ENCODE measurements at regions not wholly inside any gene's neighbourhood (a gene's known extent, or its start where the extent isn't known, plus 50 kb on each side); places are given as distances from the start of the nearest gene placed in this dataset.
"Not testable (repeated sequence)": the region's sequence is repeated elsewhere in the genome, so short reads cannot be mapped to it uniquely, and the experiment has no call there.

GRCh38 chr2:234377761-234378391 lies 119.0 kb downstream of the ARL4C start:
- FAIRE-seq (no peak), DNase-seq (ENCODE audit: low spot score in 2 of 2) (no peak)

- DNase-seq (ENCODE audit: low spot score in 2 of 2) = no peak
- FAIRE-seq = no peak
Observed at GRCh38 chr2:234376229-234376628, 120.7 kb downstream of the ARL4C start.

DNA sequence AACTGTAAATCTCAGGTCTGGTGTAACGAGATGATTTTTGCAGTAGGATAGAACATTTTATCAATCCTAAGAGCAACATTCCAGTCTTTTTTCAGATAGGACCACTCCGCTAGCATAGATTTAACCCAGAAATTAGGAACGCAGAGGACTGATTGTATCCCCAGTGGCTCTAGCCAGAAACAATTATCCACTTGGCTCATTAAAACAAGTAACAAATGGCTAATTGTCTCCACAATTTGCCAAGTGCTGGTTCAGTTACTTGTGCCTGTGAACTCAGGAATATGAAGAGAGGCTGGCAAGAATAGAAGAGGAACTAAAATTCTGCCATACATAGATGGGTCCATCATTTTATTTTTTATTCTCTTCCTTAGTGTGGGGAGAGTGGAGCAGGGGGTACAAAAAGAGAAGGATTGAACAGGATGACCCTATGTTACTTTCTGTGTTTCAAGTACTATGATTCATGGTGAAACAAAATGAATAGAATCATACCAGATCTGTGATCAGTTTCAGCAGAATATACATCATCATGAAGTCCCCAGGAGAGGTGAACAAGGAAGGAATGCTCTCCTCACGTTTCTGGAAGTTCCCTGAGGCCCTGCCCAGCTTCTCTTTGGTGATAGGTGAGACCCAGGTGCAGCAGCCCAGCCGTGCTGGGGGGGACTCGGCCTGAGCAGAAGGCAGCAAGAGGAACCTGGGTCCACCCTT lies 121.6 kb downstream of the ARL4C start:
- no peak for FAIRE-seq
- no peak for DNase-seq (ENCODE audit: low spot score in 2 of 2)

- FAIRE-seq (no peak), DNase-seq (ENCODE audit: low spot score in 2 of 2) (no peak)
Observed at GRCh38 chr2:234374736-234375135, 122.1 kb downstream of the ARL4C start.

DNA sequence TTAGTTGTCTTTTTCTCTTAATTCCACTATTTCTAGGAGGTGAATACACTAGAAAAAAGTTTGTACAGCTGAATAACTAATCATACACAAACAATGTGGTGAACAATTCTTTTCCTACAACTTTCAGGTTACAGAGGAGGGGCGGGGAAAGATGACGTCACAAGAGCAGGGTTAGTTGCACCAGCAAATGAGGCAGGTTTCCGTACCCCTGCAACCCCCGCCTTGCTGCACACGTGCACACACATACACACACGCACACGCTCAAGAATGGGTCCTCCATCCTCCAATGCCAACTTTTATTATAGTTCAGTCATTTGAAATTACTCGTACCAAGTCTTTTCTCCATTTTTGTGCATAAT lies 122.8 kb downstream of the ARL4C start:
- DNase-seq (ENCODE audit: low spot score in 2 of 2) = no peak
- FAIRE-seq = no peak

DNA sequence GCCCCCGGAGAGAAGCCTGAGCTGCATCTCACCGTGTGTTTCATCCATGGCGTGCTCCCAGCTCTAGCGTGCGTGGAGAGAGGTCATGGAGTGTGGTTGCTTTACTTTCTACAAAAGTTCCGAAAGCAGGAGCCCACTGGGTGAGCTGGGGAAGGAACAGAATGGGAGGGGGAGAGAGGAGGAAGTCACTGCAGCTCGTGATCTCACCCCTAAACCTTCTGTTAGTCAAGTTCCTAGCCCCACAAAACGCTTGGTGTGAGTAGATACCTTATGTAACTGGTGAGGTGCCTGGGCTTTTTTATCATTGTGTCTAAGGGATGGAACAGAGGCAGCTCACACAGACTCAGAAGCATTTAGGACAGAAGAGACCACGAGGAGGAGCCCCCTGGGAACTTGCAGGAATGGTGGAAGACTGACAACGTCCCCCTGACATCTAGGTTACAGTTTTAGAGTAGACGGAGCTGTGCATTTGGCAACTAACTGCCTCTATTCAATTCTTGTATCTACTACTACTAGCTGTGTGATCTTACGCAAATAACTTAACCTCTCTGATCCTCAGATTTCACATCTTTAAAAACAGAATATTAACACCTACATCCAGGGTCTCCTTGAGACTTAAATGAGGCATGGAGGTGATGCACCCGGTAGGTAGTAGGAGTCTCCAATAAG lies 123.3 kb downstream of the ARL4C start:
- FAIRE-seq (no peak), DNase-seq (ENCODE audit: low spot score in 2 of 2) (no peak)

DNA sequence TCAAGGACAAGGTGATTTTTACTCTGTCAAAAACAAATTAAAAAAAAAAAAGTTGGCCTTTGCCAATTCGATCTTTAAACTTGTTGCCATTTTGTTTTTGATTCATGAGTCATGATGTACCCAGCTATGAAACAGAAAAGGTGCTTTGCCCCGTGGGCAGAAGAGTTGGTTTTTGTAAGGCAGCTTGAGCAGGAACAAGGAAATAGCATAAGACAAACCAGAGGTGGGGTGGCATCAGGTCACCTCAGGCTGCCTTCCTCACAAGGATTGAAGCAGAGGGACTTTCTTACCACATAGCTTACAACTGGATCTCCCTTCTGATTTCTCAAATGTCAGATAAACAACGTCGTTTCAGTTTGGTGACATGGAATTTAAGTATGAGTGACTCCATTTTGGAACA lies 123.8 kb downstream of the ARL4C start:
- DNase-seq (ENCODE audit: low spot score in 2 of 2) (no peak), FAIRE-seq (no peak)

- FAIRE-seq = no peak
- no peak for DNase-seq (ENCODE audit: low spot score in 2 of 2)
Observed at GRCh38 chr2:234372506-234372905, 124.4 kb downstream of the ARL4C start.

GRCh38 chr2:234368861-234369261 lies 128.0 kb downstream of the ARL4C start:
- FAIRE-seq (no peak), DNase-seq (ENCODE audit: low spot score in 2 of 2) (no peak)

- no peak for DNase-seq (ENCODE audit: low spot score in 2 of 2)
- no peak for FAIRE-seq
Observed at GRCh38 chr2:234366891-234367290, 130.0 kb downstream of the ARL4C start.

DNA sequence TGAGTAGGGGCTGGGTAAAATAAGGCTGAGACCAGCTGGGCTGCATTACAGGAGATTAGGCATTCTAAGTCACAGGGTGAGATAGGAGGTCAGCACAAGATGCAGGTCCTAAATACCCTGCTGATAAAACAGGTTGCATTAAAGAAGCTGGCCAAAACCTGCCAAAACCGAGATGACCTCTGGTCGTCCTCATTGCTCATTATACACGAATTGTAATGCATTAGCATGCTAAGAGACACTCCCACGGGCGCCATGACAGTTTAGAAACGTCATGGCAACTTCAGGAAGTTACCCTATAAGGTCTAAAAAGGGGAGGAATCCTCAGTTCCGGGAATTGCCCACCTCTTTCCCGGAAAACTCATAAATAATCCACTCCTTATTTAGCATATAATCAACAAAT lies 132.2 kb downstream of the ARL4C start:
- FAIRE-seq (no peak), DNase-seq (ENCODE audit: low spot score in 2 of 2) (no peak)

DNA sequence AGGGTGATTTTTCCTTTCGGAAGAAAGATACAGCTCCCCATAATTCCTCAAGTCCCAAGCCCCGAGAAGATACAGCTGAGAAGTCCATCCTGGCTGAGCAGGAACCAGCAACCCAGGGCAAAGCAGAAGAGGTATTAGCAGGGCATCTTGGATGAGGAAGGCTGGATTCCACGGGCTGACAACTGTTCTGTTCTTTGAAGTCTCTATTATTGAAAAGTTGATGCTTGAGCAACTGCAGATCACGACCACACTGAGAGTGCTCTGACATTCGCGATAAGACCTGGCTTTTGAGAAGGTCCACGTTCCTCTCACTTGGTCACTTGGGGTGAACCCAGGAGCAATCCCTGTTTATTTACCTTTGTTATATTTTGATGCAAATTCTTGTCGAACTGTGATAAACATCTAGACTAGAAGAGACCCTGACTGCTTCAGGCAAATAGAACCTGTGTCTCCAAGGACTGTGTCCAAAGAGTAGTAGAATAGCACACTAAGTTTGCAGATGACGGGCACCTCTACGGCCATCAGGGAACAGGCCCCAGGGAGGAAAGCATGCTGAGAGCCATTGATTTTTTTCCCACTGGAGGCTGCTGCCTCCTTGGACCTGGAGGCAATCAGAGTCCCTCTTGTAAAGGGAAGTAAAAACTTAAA lies 133.1 kb downstream of the ARL4C start:
- no peak for FAIRE-seq

GRCh38 chr2:234363011-234363487 lies 133.8 kb downstream of the ARL4C start:
- FAIRE-seq (no peak), DNase-seq (ENCODE audit: low spot score in 2 of 2) (no peak)

More for the DNA sequence above, 133.1 kb downstream of the ARL4C start:
- no peak for DNase-seq (ENCODE audit: low spot score in 2 of 2)

DNA sequence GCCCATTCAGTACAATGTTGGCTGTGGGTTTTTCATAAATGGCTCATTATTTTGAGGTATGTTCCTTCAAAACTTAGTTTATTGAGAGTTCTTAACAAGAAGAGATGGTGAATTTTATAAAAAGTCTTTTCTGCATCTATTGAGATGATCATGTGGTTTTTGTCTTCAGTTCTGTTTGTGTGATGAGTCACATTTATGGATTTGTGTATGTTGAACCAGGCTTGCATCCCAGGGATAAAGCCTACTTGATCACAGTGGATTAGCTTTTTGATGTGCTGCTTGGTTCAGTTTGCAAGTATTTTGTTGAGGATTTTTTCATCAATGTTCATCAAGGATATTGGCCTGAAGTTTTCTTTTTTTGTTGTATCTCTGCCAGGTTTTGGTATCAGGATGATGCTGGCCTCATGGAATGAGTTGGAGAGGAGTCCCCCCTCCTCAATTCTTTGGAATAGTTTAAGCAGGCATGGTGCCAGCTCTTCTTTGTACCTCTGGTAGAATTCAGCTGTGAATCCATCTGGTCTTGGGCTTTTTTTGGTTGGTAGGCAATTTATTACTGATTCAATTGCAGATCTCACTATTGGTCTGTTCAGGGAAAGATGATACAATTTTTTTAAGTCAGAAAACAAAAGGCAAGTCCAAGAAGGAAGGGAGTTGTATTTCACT lies 136.4 kb downstream of the ARL4C start:
- DNase-seq (ENCODE audit: low spot score in 2 of 2); FAIRE-seq: not testable (repeated sequence)

DNA sequence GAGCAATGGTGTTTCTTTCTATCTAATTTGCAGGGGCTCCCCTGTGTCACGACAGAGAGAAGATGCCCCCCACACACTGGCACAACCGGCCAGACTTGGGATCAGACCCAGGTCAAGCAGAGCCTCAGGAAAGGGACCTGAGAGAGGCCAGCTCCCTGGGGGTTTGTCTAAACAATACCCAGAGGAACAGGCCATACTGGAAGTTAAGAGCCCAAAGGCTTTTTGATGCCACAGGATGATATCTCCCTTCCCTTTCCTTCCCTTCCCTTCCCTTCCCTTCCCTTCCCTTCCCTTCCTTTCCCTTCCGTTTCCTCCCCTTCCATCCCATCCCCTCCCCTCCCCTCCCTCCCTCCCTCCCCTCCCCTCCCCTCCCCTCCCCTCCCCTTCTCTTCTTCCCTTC lies 139.2 kb downstream of the ARL4C start:
- DNase-seq (ENCODE audit: low spot score in 2 of 2) (no peak), FAIRE-seq (no peak)

DNA sequence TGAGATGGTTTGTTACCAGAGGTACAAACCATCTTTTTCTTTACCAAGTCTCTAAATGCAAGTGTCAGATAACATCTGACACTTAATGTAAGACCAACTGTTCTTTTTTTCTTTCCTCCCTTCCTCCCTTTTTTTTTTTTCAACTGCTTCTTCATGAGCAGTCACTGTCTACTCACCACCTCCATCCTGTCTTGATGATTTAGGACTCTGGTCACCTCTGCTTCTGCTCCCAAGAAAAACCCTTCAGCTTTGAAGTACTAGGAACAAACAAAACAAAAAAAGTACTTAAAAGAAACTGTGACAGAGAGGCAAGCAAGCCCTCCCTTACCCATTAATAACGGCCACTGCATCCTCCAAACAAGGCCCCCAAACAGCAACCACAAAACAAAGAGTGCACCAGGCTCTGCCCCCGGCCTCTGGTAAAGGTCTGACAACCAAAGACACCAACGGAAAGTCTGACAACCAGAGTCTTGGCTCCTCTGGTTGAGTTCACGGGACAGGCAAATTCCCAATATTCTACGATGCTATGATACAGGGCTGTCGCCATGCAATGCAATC lies 141.0 kb downstream of the ARL4C start:
- FAIRE-seq (no peak), DNase-seq (ENCODE audit: low spot score in 2 of 2) (no peak)

DNA sequence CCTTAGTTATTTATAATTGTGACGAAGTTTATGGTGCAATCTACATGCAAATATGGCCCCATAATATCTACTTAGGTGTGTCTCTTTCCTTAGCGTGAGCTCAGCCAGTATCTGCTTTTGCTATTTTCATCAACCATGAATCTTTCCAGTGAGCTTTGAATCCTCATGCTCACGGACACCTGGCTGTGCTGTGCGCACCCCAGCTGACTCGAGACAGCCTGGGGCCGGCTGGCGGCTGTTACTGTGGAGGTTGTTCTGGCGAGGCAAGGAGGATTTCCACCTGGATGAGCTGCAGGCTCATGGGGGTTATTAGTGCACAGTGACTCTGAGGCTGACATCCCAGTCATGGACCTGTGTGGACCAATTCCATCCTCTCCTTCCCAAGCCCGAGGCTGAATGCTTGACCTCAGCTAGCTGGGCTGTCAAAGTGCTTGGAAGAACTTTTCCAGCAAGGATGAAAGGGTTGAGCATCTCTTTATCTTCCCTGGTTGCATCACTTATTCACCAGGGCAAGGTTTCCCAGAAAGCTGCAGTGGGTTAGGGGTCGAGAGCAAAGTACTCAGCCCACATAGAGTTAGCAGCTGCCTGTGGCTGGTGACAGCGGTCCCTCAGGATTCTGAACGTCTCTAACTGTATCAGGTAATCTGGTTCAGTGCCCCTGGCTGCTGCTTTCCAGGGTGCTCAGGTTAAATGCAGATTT lies 141.7 kb downstream of the ARL4C start:
- DNase-seq (ENCODE audit: low spot score in 2 of 2) (no peak), FAIRE-seq (no peak)

GRCh38 chr2:234352270-234352669 lies 144.6 kb downstream of the ARL4C start:
- DNase-seq (ENCODE audit: low spot score in 2 of 2) (no peak), FAIRE-seq (no peak)

DNA sequence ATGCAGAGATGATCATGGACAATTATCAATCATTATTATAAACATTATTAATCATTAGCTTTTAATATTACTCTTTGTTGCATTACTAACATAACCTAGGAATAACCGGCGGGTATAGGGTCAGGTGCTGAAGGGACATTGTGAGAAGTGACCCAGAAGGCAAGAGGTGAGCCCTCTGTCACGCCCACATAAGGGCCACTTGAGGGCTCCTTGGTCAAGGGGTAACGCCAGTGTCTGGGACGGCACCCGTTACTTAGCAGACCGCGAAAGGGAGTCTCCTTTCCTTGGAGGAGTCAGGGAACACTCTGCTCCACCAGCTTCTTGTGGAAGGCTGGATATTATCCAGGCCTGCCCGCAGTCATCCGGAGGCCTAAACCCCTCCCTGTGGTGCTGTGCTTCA lies 145.0 kb downstream of the ARL4C start:
- not testable (repeated sequence) for FAIRE-seq

GRCh38 chr2:234348081-234348480 lies 148.8 kb downstream of the ARL4C start:
- FAIRE-seq = no peak
- no peak for DNase-seq (ENCODE audit: low spot score in 2 of 2)

More for the DNA sequence above, 145.0 kb downstream of the ARL4C start:
- DNase-seq (ENCODE audit: low spot score in 2 of 2) = not testable (repeated sequence)
